Suprapubic skin (tissue), 3 donors: ENCODE measurements at regions not wholly inside any gene's neighbourhood (a gene's known extent, or its start where the extent isn't known, plus 50 kb on each side); places are given as distances from the start of the nearest gene placed in this dataset.

ENCODE experiments used
- POLR2AphosphoS5 ChIP-seq, 3 donors: sonication (generic); formaldehyde crosslinking; IDR thresholded peaks; one replicate each; pipeline ENCODE4 v1.6.1; 2017; ENCODE audit warnings: antibody characterized with exemption in 3 of 3
- TF ChIP-seq, protein P1 (sequence below), 2 donors: fragments of 200-600 bp in 1 of 2; fragments of 450-650 bp in 1 of 2; sonication (generic) in 1 of 2; IDR thresholded peaks; one replicate each; pipeline ENCODE4 v1.5.1; 2016 to 2019; ENCODE audit warnings: antibody characterized with exemption in 2 of 2, mild to moderate bottlenecking in 1 of 2, moderate library complexity in 1 of 2

DNA sequence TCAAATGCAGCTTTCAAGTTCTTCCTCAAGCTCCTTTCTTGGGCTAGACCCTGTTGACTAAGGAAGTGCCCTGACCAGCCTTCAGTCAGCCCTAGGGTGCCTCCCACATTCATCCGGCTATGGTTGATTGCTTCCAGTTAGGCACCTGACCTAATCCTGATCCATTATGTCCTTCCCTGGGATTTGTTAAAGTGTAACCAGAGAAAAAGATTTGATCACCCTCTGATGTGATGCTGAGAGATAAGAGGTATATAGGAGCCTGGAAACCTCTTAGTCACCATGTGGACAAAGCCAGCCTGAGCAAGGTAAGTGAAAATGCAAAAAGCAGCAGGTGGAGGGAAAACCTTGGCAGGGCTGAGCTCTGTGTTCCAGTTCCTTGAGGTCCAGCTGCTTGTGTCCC lies 178.8 kb upstream of the ERCC6L2 start:
- no peak for TF ChIP-seq POLR2AphosphoS5 (IDR thresholded peaks at IDR 0.05)
- TF ChIP-seq, protein P1, sequence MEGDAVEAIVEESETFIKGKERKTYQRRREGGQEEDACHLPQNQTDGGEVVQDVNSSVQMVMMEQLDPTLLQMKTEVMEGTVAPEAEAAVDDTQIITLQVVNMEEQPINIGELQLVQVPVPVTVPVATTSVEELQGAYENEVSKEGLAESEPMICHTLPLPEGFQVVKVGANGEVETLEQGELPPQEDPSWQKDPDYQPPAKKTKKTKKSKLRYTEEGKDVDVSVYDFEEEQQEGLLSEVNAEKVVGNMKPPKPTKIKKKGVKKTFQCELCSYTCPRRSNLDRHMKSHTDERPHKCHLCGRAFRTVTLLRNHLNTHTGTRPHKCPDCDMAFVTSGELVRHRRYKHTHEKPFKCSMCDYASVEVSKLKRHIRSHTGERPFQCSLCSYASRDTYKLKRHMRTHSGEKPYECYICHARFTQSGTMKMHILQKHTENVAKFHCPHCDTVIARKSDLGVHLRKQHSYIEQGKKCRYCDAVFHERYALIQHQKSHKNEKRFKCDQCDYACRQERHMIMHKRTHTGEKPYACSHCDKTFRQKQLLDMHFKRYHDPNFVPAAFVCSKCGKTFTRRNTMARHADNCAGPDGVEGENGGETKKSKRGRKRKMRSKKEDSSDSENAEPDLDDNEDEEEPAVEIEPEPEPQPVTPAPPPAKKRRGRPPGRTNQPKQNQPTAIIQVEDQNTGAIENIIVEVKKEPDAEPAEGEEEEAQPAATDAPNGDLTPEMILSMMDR (IDR thresholded peaks at IDR 0.05): no peak
